GM12878 (cell line): ENCODE measurements at regions not wholly inside any gene's neighbourhood (a gene's known extent, or its start where the extent isn't known, plus 50 kb on each side); places are given as distances from the start of the nearest gene placed in this dataset.

Experiments
- ATAC-seq: fragments of 200-7000 bp; cut with Tn5 transposase; 3 replicates; pipeline ENCODE4 v1.9.1; 2020; ENCODE audit warnings: mild to moderate bottlenecking, moderate library complexity
- BruUV-seq: library from RNA; stranded (reverse); fragments of 400-500 nt; replicated peaks from 2 replicates; lab custom pipeline; 2021; lab: Mats Ljungman, UMichigan
- CTCF ChIA-PET: fragments of 300-600 bp; sonication (Branson Sonifier 250); formaldehyde crosslinking; extraction: SDS; loops from one replicate; lab custom pipeline; 2021; ENCODE audit warnings: inconsistent platforms; lab: Yijun Ruan, JAX
- POLR2A ChIA-PET: fragments of 350-600 bp; formaldehyde crosslinking; extraction: SDS; loops from one replicate; lab custom pipeline; 2021; ENCODE audit warnings: inconsistent platforms; lab: Charles Lee
- RAD21 ChIA-PET: fragments of 300-600 bp; sonication (Branson Sonifier 250); formaldehyde crosslinking; loops from one replicate; lab custom pipeline; 2023; ENCODE audit warnings: antibody characterized with exemption; ENCODE audit not compliant: unreplicated experiment; lab: Charles Lee
- SMC1A ChIA-PET: fragments of 300-600 bp; sonication (Branson Sonifier 250); formaldehyde crosslinking; loops from one replicate; lab custom pipeline; 2023; ENCODE audit not compliant: unreplicated experiment, uncharacterized antibody; lab: Charles Lee
- DNase-seq: peaks from one replicate; pipeline ENCODE4 v3.0.0-alpha.2; 2011; ENCODE audit warnings: low read depth, low spot score
- FAIRE-seq: peaks from 3 replicates; lab custom pipeline; 2011; peaks lifted over from hg19 to GRCh38; lab: Jason Lieb, UNC
- H2AFZ ChIP-seq: 2 replicates; pipeline ENCODE4 v1.6.0; 2011; ENCODE audit warnings: low read depth, low read length, control low read depth; ENCODE audit not compliant: control insufficient read depth
- H3K27ac ChIP-seq: 2 replicates; pipeline ENCODE4 v1.5.1; 2011; ENCODE audit warnings: control low read depth; ENCODE audit not compliant: control insufficient read depth, insufficient read depth
- H3K27me3 ChIP-seq, 2 experiments: replicated peaks in 1 of 2; 2 replicates each; pipeline versions ENCODE4 v1.6.0 to v1.6.1; 2011; ENCODE audit warnings: low read length in 1 of 2; ENCODE audit not compliant: control insufficient read depth in 2 of 2, insufficient read depth in 2 of 2
- H3K36me3 ChIP-seq, 2 experiments: 2 replicates each; pipeline ENCODE4 v1.5.1; 2011; ENCODE audit warnings: low read length in 1 of 2; ENCODE audit not compliant: control insufficient read depth in 2 of 2, insufficient read depth in 2 of 2
- H3K4me1 ChIP-seq: 2 replicates; pipeline ENCODE4 v1.6.1; 2011; ENCODE audit warnings: mild to moderate bottlenecking, low read length, moderate library complexity, mixed read lengths; ENCODE audit not compliant: control insufficient read depth, insufficient read depth
- H3K4me2 ChIP-seq: 2 replicates; pipeline ENCODE4 v1.6.0; 2011; ENCODE audit warnings: control low read depth; ENCODE audit not compliant: control insufficient read depth, insufficient read depth
- H3K4me3 ChIP-seq: fragments of 200-600 bp; sonication (generic); 2 replicates; pipeline ENCODE4 v1.5.1; 2016
- H3K79me2 ChIP-seq: 2 replicates; pipeline ENCODE4 v1.6.0; 2011; ENCODE audit warnings: low read length; ENCODE audit not compliant: control insufficient read depth, insufficient read depth
- H3K9ac ChIP-seq: 2 replicates; pipeline ENCODE4 v1.8.0; 2011; ENCODE audit warnings: low read length, control low read depth, mixed read lengths; ENCODE audit not compliant: control insufficient read depth, insufficient read depth
- H3K9me3 ChIP-seq: replicated peaks from 3 replicates; pipeline ENCODE4 v1.5.1; 2011; ENCODE audit warnings: mild to moderate bottlenecking, low read length; ENCODE audit not compliant: control insufficient read depth, insufficient read depth
- H4K20me1 ChIP-seq: 2 replicates; pipeline ENCODE4 v1.6.0; 2011; ENCODE audit not compliant: control insufficient read depth, insufficient read depth
- HDGF ChIP-seq: fragments of 450-650 bp; IDR thresholded peaks from 2 replicates; pipeline ENCODE4 v1.6.1; 2016; ENCODE audit warnings: antibody characterized with exemption
- RAD51 ChIP-seq: fragments of 450-650 bp; IDR thresholded peaks from 2 replicates; pipeline ENCODE4 v1.6.1; 2016; ENCODE audit warnings: moderate library complexity, mild to moderate bottlenecking, inconsistent platforms
- ZBED1 ChIP-seq: IDR thresholded peaks from 2 replicates; pipeline ENCODE4 v1.6.1; 2016; ENCODE audit warnings: borderline replicate concordance
- WGBS: methylation state at CpG from one replicate; pipeline ENCODE4 v1.1.6; 2016; ENCODE audit warnings: low lambda C conversion rate; ENCODE audit not compliant: insufficient replicate concordance, insufficient coverage; ENCODE audit errors: missing lambda C conversion rate; 5-methylcytosine and 5-hydroxymethylcytosine counted together
- in situ Hi-C: fragments of 300-500 bp; cut with MboI; formaldehyde crosslinking; loops from 9 replicates; pipeline ENCODE4 v1.14.3; 2018; ENCODE audit warnings: mixed read lengths
- intact Hi-C: fragments of 100-400 bp; cut with micrococcal nuclease; formaldehyde crosslinking; loops from one replicate; pipeline ENCODE4 v1.14.2; 2022; ENCODE audit not compliant: unreplicated experiment
- TF ChIP-seq, protein P1 (sequence below), 3 experiments: IDR thresholded peaks in 2 of 3; conservative IDR thresholded peaks in 1 of 3; 2 replicates each; pipeline ENCODE4 v1.5.1; 2011; ENCODE audit warnings: low read depth in 3 of 3, low read length in 3 of 3, mild to moderate bottlenecking in 3 of 3, control low read depth in 2 of 3, moderate library complexity in 2 of 3, inconsistent platforms in 1 of 3, mixed read lengths in 1 of 3; ENCODE audit not compliant: control insufficient read depth in 2 of 3, insufficient read depth in 1 of 3; ENCODE audit errors: extremely low read depth in 1 of 3

DNA sequence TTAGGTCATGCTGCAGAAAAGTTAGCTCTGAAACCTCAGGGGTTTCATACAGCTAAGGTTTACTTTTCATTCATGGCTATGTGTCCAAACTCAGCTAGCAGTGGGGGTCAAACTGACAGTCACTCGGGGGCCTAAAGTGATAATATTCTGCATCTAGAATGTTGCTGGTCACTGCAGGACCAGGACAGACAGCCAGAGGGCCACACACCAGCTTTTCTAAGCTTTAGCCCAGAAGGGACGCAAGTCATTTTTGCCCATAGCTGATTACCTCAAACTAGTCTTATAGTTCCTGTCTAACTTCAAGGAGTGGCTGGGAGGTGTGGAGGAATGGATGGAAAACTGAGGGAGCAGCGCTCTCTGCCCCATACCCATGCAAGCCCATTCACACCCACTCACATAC lies 163.0 kb upstream of the NLRP1 start:
- in situ Hi-C loops = no loop called here

DNA sequence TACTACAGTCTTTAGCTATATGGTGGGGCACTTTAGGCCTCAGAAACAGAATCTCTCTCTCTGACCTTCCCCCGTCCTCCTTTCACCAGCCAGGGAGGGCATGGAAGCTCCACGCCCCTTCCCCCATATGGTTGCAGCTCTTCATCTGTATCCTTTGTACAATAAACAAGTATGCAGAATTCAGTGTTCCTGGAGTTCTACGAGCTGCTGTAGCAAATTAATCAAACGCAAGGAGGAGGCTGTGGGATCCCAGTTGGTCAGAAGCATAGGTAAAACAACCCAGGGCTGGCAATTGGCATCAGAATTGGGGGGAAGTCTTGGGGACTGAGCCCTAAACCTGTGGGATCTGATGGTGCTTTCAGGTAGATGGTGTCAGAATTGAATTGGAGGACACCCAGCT lies 163.7 kb upstream of the NLRP1 start:
- Histone ChIP-seq H4K20me1 (no peaks in the 10 kb centered on the region), H2AFZ (no peak overlapping the region), H3K9me3 (no peaks in the 10 kb centered on the region), H3K4me2 (no peak overlapping the region), H3K9ac (no peak overlapping the region), H3K27ac (no peak overlapping the region), H3K36me3 (no peaks in the 10 kb centered on the region), H3K4me3 (no peak overlapping the region), H3K79me2 (no peaks in the 10 kb centered on the region), H3K4me1 (no peaks in the 10 kb centered on the region), H3K27me3 (no peaks in the 10 kb centered on the region)
- ChIA-PET RAD21 (no interaction called here), POLR2A (no interaction called here), CTCF (no interaction called here), SMC1A (no interaction called here)
- WGBS = 2% methylated on average over 4 of the region's 4 CpGs
- intact Hi-C loops (no loop called here), in situ Hi-C loops (no loop called here)
- TF ChIP-seq HDGF (no peak), RAD51 (no peak)
- FAIRE-seq (no peak), DNase-seq (no peak), ATAC-seq (no peak)
- BruUV-seq = no TSS peak

More for the DNA sequence above, 163.0 kb upstream of the NLRP1 start:
- no peak overlapping the region for H3K4me3 ChIP-seq
- no peaks in the 10 kb centered on the region for H3K36me3 ChIP-seq
- no peaks in the 10 kb centered on the region for H3K4me1 ChIP-seq
- BruUV-seq = no TSS peak
- no peak overlapping the region for H3K9ac ChIP-seq
- intact Hi-C loops = no loop called here
- DNase-seq (no peak), FAIRE-seq (no peak), ATAC-seq (no peak)
- no peak overlapping the region for H2AFZ ChIP-seq
- 41% methylated on average over 3 of the region's 3 CpGs for WGBS
- CTCF ChIA-PET = no interaction called here
- POLR2A ChIA-PET = no interaction called here
- H4K20me1 ChIP-seq = no peaks in the 10 kb centered on the region
- no peaks in the 10 kb centered on the region for H3K79me2 ChIP-seq
- H3K4me2 ChIP-seq = no peak overlapping the region
- H3K27ac ChIP-seq = no peak overlapping the region
- SMC1A ChIA-PET = interaction anchor here (1.5 kb wide), 1 partner anchor 12 kb away, joined by 3 read pairs; no protein-coding TSS in a partner anchor
- no peak for TF ChIP-seq ZBED1
- TF ChIP-seq, protein P1, sequence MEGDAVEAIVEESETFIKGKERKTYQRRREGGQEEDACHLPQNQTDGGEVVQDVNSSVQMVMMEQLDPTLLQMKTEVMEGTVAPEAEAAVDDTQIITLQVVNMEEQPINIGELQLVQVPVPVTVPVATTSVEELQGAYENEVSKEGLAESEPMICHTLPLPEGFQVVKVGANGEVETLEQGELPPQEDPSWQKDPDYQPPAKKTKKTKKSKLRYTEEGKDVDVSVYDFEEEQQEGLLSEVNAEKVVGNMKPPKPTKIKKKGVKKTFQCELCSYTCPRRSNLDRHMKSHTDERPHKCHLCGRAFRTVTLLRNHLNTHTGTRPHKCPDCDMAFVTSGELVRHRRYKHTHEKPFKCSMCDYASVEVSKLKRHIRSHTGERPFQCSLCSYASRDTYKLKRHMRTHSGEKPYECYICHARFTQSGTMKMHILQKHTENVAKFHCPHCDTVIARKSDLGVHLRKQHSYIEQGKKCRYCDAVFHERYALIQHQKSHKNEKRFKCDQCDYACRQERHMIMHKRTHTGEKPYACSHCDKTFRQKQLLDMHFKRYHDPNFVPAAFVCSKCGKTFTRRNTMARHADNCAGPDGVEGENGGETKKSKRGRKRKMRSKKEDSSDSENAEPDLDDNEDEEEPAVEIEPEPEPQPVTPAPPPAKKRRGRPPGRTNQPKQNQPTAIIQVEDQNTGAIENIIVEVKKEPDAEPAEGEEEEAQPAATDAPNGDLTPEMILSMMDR (IDR thresholded peaks at IDR 0.05 in 2 of 3, conservative IDR thresholded peaks at IDR 0.05 in 1 of 3; ENCODE audit: control insufficient read depth in 2 of 3, extremely low read depth in 1 of 3, insufficient read depth in 1 of 3, low read depth in 3 of 3, low read length in 3 of 3) = peak in 1 of 3 experiments; percentile 8; a peak in 1 of 6 replicates
- no peaks in the 10 kb centered on the region for H3K9me3 ChIP-seq
- RAD21 ChIA-PET = no interaction called here
- no peaks in the 10 kb centered on the region for H3K27me3 ChIP-seq
